Hepatocyte (in vitro differentiated cells): ENCODE measurements at regions not wholly inside any gene's neighbourhood (a gene's known extent, or its start where the extent isn't known, plus 50 kb on each side); places are given as distances from the start of the nearest gene placed in this dataset.
"Not testable (repeated sequence)": the region's sequence is repeated elsewhere in the genome, so short reads cannot be mapped to it uniquely, and the experiment has no call there.

ENCODE experiments used
- DNase-seq: peaks from one replicate; pipeline ENCODE4 v3.0.0-alpha.2; 2016; ENCODE audit warnings: low spot score
- H2AFZ ChIP-seq: fragments of 200-600 bp; sonication (generic); 2 replicates; pipeline ENCODE4 v1.6.0; 2016; ENCODE audit warnings: antibody characterized with exemption, mild to moderate bottlenecking
- H3K27ac ChIP-seq: fragments of 200-600 bp; sonication (generic); 2 replicates; pipeline ENCODE4 v1.5.1; 2016; ENCODE audit warnings: mild to moderate bottlenecking
- H3K27me3 ChIP-seq: fragments of 200-600 bp; sonication (generic); 2 replicates; pipeline ENCODE4 v1.6.1; 2016
- H3K36me3 ChIP-seq: fragments of 200-600 bp; sonication (generic); replicated peaks from 2 replicates; pipeline ENCODE4 v1.5.1; 2016; ENCODE audit warnings: low read depth; ENCODE audit not compliant: insufficient read depth
- H3K4me1 ChIP-seq: fragments of 200-600 bp; sonication (generic); 2 replicates; pipeline ENCODE4 v1.5.1; 2016; ENCODE audit warnings: mild to moderate bottlenecking, moderate library complexity; ENCODE audit not compliant: insufficient read depth
- H3K4me2 ChIP-seq: fragments of 200-600 bp; sonication (generic); 2 replicates; pipeline ENCODE4 v1.6.0; 2016
- H3K4me3 ChIP-seq: fragments of 200-600 bp; sonication (generic); 2 replicates; pipeline ENCODE4 v1.5.1; 2016; ENCODE audit warnings: mild to moderate bottlenecking
- H3K79me2 ChIP-seq: fragments of 200-600 bp; sonication (generic); 2 replicates; pipeline ENCODE4 v1.6.0; 2017; ENCODE audit warnings: mild to moderate bottlenecking
- H3K9me2 ChIP-seq: fragments of 200-600 bp; sonication (generic); replicated peaks from 2 replicates; pipeline ENCODE4 v1.6.0; 2017; ENCODE audit warnings: mild to moderate bottlenecking; ENCODE audit not compliant: insufficient read depth
- H3K9me3 ChIP-seq: fragments of 200-600 bp; sonication (generic); 2 replicates; pipeline ENCODE4 v1.5.1; 2016; ENCODE audit warnings: low read depth, mild to moderate bottlenecking
- H4K20me1 ChIP-seq: fragments of 200-600 bp; sonication (generic); 2 replicates; pipeline ENCODE4 v1.6.0; 2016; ENCODE audit warnings: mild to moderate bottlenecking; ENCODE audit not compliant: insufficient read depth, poor library complexity, severe bottlenecking
- CTCF ChIP-seq: fragments of 200-600 bp; sonication (generic); IDR thresholded peaks from 2 replicates; pipeline ENCODE4 v1.5.1; 2016; ENCODE audit warnings: antibody characterized with exemption, mild to moderate bottlenecking; ENCODE audit not compliant: poor library complexity
- EZH2 ChIP-seq: fragments of 200-600 bp; sonication (generic); IDR thresholded peaks from 2 replicates; pipeline ENCODE4 v1.6.1; 2016; ENCODE audit warnings: antibody characterized with exemption, mild to moderate bottlenecking, borderline replicate concordance
- EZH2phosphoT487 ChIP-seq: fragments of 200-600 bp; sonication (generic); IDR thresholded peaks from one replicate; pipeline ENCODE4 v1.6.1; 2018; ENCODE audit warnings: antibody characterized with exemption, mild to moderate bottlenecking, low read depth, moderate library complexity; ENCODE audit not compliant: unreplicated experiment, severe bottlenecking
- WGBS: methylation state at CpG from one replicate; pipeline ENCODE4 v1.1.6; 2016; ENCODE audit warnings: low lambda C conversion rate; ENCODE audit errors: missing lambda C conversion rate; 5-methylcytosine and 5-hydroxymethylcytosine counted together

- H4K20me1 ChIP-seq, result no peaks in the 10 kb centered on the region
- H2AFZ ChIP-seq, result no peak overlapping the region
- H3K36me3 ChIP-seq, result no peaks in the 10 kb centered on the region
- H3K27me3 ChIP-seq, result no peaks in the 10 kb centered on the region
- DNase-seq, result no peak
- no peaks in the 10 kb centered on the region for H3K4me1 ChIP-seq
- H3K9me3 ChIP-seq, result no peaks in the 10 kb centered on the region
- H3K9me2 ChIP-seq, result no peaks in the 10 kb centered on the region
- H3K4me2 ChIP-seq, result no peak overlapping the region
- TF ChIP-seq CTCF, result no peak
- no peak for TF ChIP-seq EZH2phosphoT487
- no peak for TF ChIP-seq EZH2
- no peak overlapping the region for H3K27ac ChIP-seq
- no peak overlapping the region for H3K4me3 ChIP-seq
- H3K79me2 ChIP-seq, result no peaks in the 10 kb centered on the region
These were observed 179.9 kb upstream of the PRSS58 start for GRCh38 chr7:142437741-142438140.

GRCh38 chr7:142436601-142437000, 178.7 kb upstream of the PRSS58 start:
- 72% methylated on average over 2 of the region's 2 CpGs for WGBS
- Histone ChIP-seq H3K27ac (no peak overlapping the region), H3K4me1 (no peaks in the 10 kb centered on the region), H3K36me3 (no peaks in the 10 kb centered on the region), H4K20me1 (no peaks in the 10 kb centered on the region), H3K9me2 (no peaks in the 10 kb centered on the region), H2AFZ (no peak overlapping the region), H3K4me3 (no peak overlapping the region), H3K27me3 (no peaks in the 10 kb centered on the region), H3K79me2 (no peaks in the 10 kb centered on the region), H3K9me3 (no peaks in the 10 kb centered on the region), H3K4me2 (no peak overlapping the region)
- DNase-seq, result no peak
- TF ChIP-seq CTCF, result no peak
- no peak for TF ChIP-seq EZH2phosphoT487
- no peak for TF ChIP-seq EZH2

- not testable (repeated sequence) for H4K20me1 ChIP-seq, H3K4me2 ChIP-seq, H3K9me2 ChIP-seq, H3K79me2 ChIP-seq, H3K9me3 ChIP-seq, H3K4me1 ChIP-seq, H3K4me3 ChIP-seq, DNase-seq, H3K27me3 ChIP-seq, H3K36me3 ChIP-seq, H2AFZ ChIP-seq, H3K27ac ChIP-seq
- WGBS, result 89% methylated on average over 5 of the region's 5 CpGs
These were observed 177.7 kb upstream of the PRSS58 start for GRCh38 chr7:142435606-142436005.

GRCh38 chr7:142434666-142435167, 176.9 kb upstream of the PRSS58 start:
- H3K27me3 ChIP-seq, result no peaks in the 10 kb centered on the region
- H4K20me1 ChIP-seq, result no peaks in the 10 kb centered on the region
- WGBS, result 90% methylated on average over 7 of the region's 7 CpGs
- no peak overlapping the region for H3K4me2 ChIP-seq
- no peak overlapping the region for H3K4me3 ChIP-seq
- H3K9me3 ChIP-seq, result no peaks in the 10 kb centered on the region
- H3K36me3 ChIP-seq, result no peaks in the 10 kb centered on the region
- DNase-seq, result no peak
- TF ChIP-seq EZH2 (no peak), EZH2phosphoT487 (no peak), CTCF (no peak)
- H3K9me2 ChIP-seq, result no peaks in the 10 kb centered on the region
- H3K79me2 ChIP-seq, result no peaks in the 10 kb centered on the region
- H3K27ac ChIP-seq, result no peak overlapping the region
- no peaks in the 10 kb centered on the region for H3K4me1 ChIP-seq
- no peak overlapping the region for H2AFZ ChIP-seq

GRCh38 chr7:142434133-142434532, 176.3 kb upstream of the PRSS58 start:
- not testable (repeated sequence) for H3K9me2 ChIP-seq, DNase-seq, H4K20me1 ChIP-seq, H3K4me2 ChIP-seq, H3K9me3 ChIP-seq, H3K79me2 ChIP-seq, H2AFZ ChIP-seq, H3K36me3 ChIP-seq, H3K27ac ChIP-seq, H3K27me3 ChIP-seq, H3K4me3 ChIP-seq, H3K4me1 ChIP-seq
- 84% methylated on average over 5 of the region's 5 CpGs for WGBS
